WERI-Rb-1 (cell line): ENCODE measurements at regions not wholly inside any gene's neighbourhood (a gene's known extent, or its start where the extent isn't known, plus 50 kb on each side); places are given as distances from the start of the nearest gene placed in this dataset.

Experiments
- DNase-seq: peaks from one replicate; pipeline ENCODE4 v3.0.0-alpha.2; 2020
- H3K27ac ChIP-seq: fragments of 250-450 bp; sonication (Bioruptor Pico); 2 replicates; pipeline ENCODE4 v1.5.1; 2020; ENCODE audit warnings: mild to moderate bottlenecking, moderate library complexity
- H3K27me3 ChIP-seq: fragments of 250-450 bp; sonication (Bioruptor Pico); 2 replicates; pipeline ENCODE4 v1.5.1; 2021; ENCODE audit warnings: mild to moderate bottlenecking, low read depth, moderate library complexity; ENCODE audit not compliant: insufficient read depth, severe bottlenecking
- H3K36me3 ChIP-seq: fragments of 250-450 bp; sonication (Bioruptor Pico); 2 replicates; pipeline ENCODE4 v1.5.1; 2020; ENCODE audit warnings: mild to moderate bottlenecking, moderate library complexity
- H3K4me3 ChIP-seq: 2 replicates; pipeline ENCODE4 v1.5.1; 2011; ENCODE audit warnings: low read depth, mild to moderate bottlenecking, control low read depth, low read length
- H3K9me3 ChIP-seq: fragments of 250-450 bp; sonication (Bioruptor Pico); 2 replicates; pipeline ENCODE4 v1.5.1; 2021; ENCODE audit warnings: mild to moderate bottlenecking, moderate library complexity; ENCODE audit not compliant: severe bottlenecking
- CTCF ChIP-seq: IDR thresholded peaks from 2 replicates; pipeline ENCODE4 v1.5.1; 2011; ENCODE audit warnings: low read depth, mild to moderate bottlenecking, control low read depth, inconsistent platforms, low read length

DNA sequence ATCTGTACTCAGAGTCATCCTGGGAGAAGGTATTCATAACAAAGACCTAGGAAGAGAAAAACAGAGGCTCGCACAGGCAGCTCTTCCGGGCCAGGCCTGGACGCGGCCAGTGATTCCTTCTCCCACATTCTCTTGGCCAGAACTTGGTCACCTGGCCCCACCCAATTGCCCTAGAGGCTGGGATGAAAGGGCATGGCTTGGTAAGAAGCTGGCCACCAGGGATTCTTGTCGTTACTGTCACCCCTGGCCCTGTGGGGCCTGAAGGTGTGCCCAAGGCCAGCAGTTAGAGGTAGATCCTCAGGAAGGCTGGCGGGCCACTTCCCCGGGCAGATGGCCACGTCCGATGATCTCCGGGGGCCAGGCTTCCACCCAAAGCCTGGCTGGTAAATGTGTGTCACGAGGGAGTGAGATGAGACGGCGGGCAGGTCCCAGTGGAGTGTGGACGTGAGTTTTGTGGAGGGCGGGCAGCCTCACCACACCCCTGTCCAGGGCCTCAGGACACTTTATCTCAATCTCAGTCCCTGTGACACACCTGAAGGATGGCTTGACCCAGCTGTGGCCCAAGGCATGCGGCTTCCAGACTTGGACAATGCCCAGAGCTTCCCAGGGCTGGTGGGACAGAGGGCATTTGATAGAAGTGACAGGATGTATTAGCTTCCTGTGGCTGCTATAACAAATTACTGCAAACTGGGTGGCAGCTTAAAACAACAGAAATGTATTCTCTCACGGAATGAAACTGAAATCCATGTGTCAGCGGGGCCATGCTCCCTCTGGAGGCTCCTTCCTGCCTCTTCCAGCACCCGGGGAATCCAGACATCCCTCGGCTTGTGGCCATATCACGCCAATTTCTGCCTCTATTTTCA, 66.3 kb upstream of the GSE1 start:
- H3K36me3 ChIP-seq: no peaks in the 10 kb centered on the region
- no peaks in the 10 kb centered on the region for H3K9me3 ChIP-seq
- TF ChIP-seq CTCF: no peak
- H3K27ac ChIP-seq: no peak overlapping the region
- H3K27me3 ChIP-seq: no peaks in the 10 kb centered on the region
- DNase-seq: no peak
- H3K4me3 ChIP-seq: no peak overlapping the region

DNA sequence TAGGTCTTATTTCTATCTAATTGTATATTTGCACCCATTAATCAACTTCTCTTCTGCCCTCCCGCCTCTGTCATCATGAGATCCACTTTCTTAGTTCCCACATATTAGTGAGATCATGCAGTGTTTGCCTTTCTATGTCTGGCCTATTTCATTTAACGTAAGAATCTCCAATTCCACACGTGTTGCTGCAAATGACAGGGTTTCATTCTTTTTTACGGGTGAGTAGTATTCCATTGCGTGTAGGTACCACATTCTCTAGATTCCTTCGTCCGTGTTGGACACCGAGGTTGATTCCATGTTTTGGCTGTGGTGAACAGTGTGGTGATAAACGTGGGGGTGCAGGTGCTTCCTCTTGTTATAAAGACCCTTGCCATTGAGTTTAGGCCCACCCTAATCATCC, 64.7 kb upstream of the GSE1 start:
- no peak for DNase-seq
- H3K9me3 ChIP-seq: no peaks in the 10 kb centered on the region
- no peak overlapping the region for H3K4me3 ChIP-seq
- no peaks in the 10 kb centered on the region for H3K27me3 ChIP-seq
- no peak overlapping the region for H3K27ac ChIP-seq
- no peak for TF ChIP-seq CTCF
- no peaks in the 10 kb centered on the region for H3K36me3 ChIP-seq

- Histone ChIP-seq H3K27ac (no peak overlapping the region), H3K4me3 (no peak overlapping the region), H3K36me3 (no peaks in the 10 kb centered on the region), H3K9me3 (no peaks in the 10 kb centered on the region), H3K27me3 (no peaks in the 10 kb centered on the region)
- no peak for TF ChIP-seq CTCF
- DNase-seq: no peak
Measured at GRCh38 chr16:85549766-85550421, 63.2 kb upstream of the GSE1 start.

DNA sequence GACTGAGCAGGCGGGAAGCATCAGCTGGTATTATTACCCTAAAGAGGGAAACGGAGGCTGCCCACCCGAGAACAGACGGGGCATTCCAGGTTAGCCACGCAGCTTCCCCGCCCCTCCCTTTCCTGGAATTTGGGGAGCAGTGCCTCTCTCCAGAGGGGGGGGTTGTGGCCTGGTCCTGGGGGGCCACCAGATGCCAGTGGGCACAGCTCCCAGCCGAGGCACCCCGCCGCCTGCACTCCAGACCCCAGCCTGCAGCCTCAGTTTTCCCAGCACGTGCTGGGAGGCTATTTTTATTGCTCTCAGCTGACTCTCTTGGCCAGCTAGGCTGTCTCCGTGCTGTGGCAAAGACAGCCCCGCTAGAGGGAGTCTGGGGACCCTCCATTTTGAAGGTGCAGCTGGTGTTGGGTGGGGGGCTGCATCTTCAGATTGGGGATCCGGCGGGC, 62.7 kb upstream of the GSE1 start:
- Histone ChIP-seq H3K27me3 (no peaks in the 10 kb centered on the region), H3K27ac (no peak overlapping the region), H3K4me3 (no peak overlapping the region), H3K36me3 (no peaks in the 10 kb centered on the region), H3K9me3 (no peaks in the 10 kb centered on the region)
- TF ChIP-seq CTCF: no peak
- DNase-seq: no peak

DNA sequence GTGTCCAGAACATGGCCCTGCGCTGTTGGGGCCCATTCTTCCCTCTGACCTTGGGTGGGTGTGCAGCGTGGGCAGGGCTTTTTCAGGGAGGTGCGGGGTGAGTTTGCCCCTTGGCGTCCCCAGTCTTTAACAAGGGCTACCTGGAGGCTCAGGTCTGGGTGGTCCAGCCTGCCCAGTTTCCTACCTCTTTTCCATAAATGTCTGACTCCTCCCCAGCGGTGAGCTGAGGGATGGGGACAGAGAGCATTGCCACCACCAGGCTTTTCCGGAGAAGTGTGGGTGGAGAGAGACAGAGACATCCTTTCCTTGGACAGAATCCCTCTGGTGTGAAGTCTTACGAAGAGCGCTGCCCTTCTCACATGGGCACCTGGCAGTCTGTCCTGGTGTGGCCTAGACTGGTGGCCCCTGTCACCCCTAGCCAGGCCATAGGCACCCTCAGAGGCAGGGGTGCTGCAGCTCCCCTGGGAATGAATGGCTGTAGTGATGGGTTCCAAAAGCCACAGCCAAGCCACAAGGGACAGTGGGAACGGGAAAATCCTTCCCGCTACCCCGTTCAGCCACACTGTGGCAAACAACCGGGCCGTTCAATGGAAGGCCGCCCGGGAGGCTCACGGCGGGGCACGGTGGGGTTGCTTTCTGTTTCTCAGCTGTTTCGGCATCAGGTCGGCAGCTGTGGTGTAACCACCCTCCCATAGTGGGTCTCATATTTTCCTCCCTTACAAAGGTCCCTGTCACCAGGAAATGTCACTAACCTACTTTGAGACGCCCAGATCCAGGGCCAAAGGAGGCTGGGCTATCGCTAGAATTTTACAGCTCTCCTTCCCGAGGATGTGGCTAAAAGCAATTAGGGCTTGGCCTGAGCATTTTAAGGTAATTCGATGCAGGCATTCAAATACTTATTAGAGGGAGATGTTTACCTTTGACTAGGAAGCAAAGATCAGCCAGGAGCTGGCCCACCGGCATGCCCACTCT, 61.9 kb upstream of the GSE1 start:
- no peak for TF ChIP-seq CTCF
- Histone ChIP-seq H3K36me3 (no peaks in the 10 kb centered on the region), H3K27me3 (no peaks in the 10 kb centered on the region), H3K4me3 (no peak overlapping the region), H3K27ac (no peak overlapping the region), H3K9me3 (no peaks in the 10 kb centered on the region)
- DNase-seq: no peak
